Mesothelial cell of epicardium (in vitro differentiated cells): ENCODE measurements at regions not wholly inside any gene's neighbourhood (a gene's known extent, or its start where the extent isn't known, plus 50 kb on each side); places are given as distances from the start of the nearest gene placed in this dataset.

Source experiments
- DNase-seq, 2 experiments: peaks; one replicate each; pipeline ENCODE4 v3.0.0; 2021; ENCODE audit warnings: low spot score in 2 of 2; ENCODE audit not compliant: unreplicated experiment in 2 of 2
- H3K27ac Mint-ChIP-seq: 2 replicates; pipeline ENCODE4 v1.8.0; 2021; ENCODE audit warnings: mixed read lengths
- H3K27me3 Mint-ChIP-seq: 2 replicates; pipeline ENCODE4 v1.8.0; 2021; ENCODE audit warnings: low read depth, mixed read lengths
- H3K36me3 Mint-ChIP-seq: 2 replicates; pipeline ENCODE4 v1.8.0; 2021; ENCODE audit warnings: mixed read lengths
- H3K4me1 Mint-ChIP-seq: 2 replicates; pipeline ENCODE4 v1.8.0; 2021; ENCODE audit warnings: mixed read lengths
- H3K4me3 Mint-ChIP-seq: 2 replicates; pipeline ENCODE4 v1.8.0; 2021; ENCODE audit warnings: mild to moderate bottlenecking, moderate library complexity, mixed read lengths
- H3K9me3 Mint-ChIP-seq: 2 replicates; pipeline ENCODE4 v1.8.0; 2021; ENCODE audit warnings: mixed read lengths
- TF ChIP-seq, protein P1 (sequence below): fragments of 200-600 bp; sonication (generic); IDR thresholded peaks from one replicate; pipeline ENCODE4 v1.5.0; 2021; ENCODE audit warnings: antibody characterized with exemption; ENCODE audit not compliant: unreplicated experiment

DNA sequence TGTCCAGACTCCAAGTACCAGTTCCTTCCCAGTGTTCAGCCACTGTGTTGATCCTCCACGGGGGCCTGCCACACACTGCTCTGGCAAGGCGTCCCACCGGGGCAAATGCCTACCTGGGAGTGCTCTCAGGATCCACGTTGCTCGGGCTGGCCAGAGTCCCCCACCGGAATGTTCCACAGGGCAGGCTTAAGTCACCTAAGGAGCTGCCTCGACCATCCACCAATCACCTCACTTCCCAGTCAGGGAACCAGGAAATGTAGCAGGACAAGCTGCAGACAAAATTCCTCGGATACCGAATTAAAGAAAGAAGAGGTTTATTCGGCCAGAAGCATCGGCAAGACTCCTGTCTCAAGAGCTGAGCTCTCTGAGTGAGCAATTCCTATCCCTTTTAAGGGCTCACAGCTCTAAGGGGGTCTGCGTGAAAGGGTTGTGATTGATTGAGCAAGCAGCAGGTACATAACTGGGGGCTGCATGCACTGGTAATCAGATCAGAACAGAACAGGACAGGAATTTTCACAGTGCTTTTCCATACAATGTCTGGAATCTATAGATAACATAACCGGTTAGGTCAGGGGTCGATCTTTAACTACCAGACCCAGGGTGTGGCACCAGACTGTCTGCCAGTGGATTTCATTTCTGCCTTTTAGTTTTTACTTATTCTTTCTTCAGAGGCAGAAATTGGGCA lies 56.9 kb upstream of the EDNRB start:
- Mint-ChIP-seq H3K27me3 (no peaks in the 10 kb centered on the region), H3K36me3 (peaks cover 4% of the 10 kb centered on the region), H3K9me3 (peaks cover 27% of the 10 kb centered on the region), H3K4me3 (no peak overlapping the region), H3K27ac (no peak overlapping the region), H3K4me1 (peaks cover 11% of the 10 kb centered on the region)
- no peak for DNase-seq
- TF ChIP-seq, protein P1, sequence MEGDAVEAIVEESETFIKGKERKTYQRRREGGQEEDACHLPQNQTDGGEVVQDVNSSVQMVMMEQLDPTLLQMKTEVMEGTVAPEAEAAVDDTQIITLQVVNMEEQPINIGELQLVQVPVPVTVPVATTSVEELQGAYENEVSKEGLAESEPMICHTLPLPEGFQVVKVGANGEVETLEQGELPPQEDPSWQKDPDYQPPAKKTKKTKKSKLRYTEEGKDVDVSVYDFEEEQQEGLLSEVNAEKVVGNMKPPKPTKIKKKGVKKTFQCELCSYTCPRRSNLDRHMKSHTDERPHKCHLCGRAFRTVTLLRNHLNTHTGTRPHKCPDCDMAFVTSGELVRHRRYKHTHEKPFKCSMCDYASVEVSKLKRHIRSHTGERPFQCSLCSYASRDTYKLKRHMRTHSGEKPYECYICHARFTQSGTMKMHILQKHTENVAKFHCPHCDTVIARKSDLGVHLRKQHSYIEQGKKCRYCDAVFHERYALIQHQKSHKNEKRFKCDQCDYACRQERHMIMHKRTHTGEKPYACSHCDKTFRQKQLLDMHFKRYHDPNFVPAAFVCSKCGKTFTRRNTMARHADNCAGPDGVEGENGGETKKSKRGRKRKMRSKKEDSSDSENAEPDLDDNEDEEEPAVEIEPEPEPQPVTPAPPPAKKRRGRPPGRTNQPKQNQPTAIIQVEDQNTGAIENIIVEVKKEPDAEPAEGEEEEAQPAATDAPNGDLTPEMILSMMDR, result no peak

DNA sequence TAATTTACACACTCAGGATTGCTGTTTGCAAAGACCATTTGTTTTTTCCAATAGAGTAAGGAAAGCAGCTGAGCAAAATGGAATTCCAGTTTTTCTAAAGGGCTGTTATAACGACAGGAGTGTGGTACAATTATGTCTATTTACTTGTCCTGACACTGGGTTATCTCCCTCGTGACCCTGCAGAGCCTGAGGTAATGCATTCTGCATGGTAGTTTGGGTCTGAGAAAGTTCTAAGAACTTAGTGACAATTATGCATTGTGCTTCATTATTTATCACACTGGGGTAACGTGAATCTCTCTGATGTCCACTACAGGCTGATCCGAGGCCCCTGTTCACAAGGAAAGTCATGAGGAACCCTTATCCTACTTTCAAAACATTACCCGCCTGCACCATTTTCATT lies 50.7 kb upstream of the EDNRB start:
- peaks cover 3% of the 10 kb centered on the region for H3K36me3 Mint-ChIP-seq
- H3K27ac Mint-ChIP-seq, result no peak overlapping the region
- no peak for DNase-seq
- H3K9me3 Mint-ChIP-seq, result peaks cover 8% of the 10 kb centered on the region
- H3K27me3 Mint-ChIP-seq, result no peaks in the 10 kb centered on the region
- H3K4me1 Mint-ChIP-seq, result no peaks in the 10 kb centered on the region
- H3K4me3 Mint-ChIP-seq, result no peak overlapping the region
- TF ChIP-seq, protein P1, result no peak
